CD4-positive, alpha-beta T cell (primary cell): ENCODE measurements at regions not wholly inside any gene's neighbourhood (a gene's known extent, or its start where the extent isn't known, plus 50 kb on each side); places are given as distances from the start of the nearest gene placed in this dataset.
"Not testable (repeated sequence)": the region's sequence is repeated elsewhere in the genome, so short reads cannot be mapped to it uniquely, and the experiment has no call there.

Source experiments
- ATAC-seq: fragments of 200-7000 bp; cut with Tn5 transposase; one replicate; pipeline ENCODE4 v1.10.0; 2022; ENCODE audit warnings: mild to moderate bottlenecking; ENCODE audit not compliant: poor library complexity
- CTCF ChIA-PET: fragments of 350-600 bp; sonication (Branson Sonifier 250); formaldehyde crosslinking; loops from one replicate; lab custom pipeline; 2021; ENCODE audit warnings: antibody characterized with exemption, inconsistent platforms; lab: Charles Lee
- POLR2A ChIA-PET: fragments of 350-600 bp; sonication (Branson Sonifier 250); formaldehyde crosslinking; loops from one replicate; lab custom pipeline; 2021; ENCODE audit warnings: antibody characterized with exemption, inconsistent platforms; lab: Charles Lee
- DNase-seq, 14 experiments: peaks; one replicate each; pipeline ENCODE4 v3.0.0-alpha.2; 2013 to 2020; ENCODE audit warnings: mixed read lengths in 2 of 14
- H3K27ac ChIP-seq, 2 donors: one replicate each; pipeline versions ENCODE4 v1.5.1 to v1.7.0; 2013; ENCODE audit warnings: low read length in 2 of 2, low read depth in 1 of 2, mild to moderate bottlenecking in 1 of 2
- H3K27me3 ChIP-seq, 2 experiments: 1 replicate in 1 of 2; 2 replicates in 1 of 2; pipeline versions ENCODE4 v1.6.1 to v1.7.0; 2013; ENCODE audit warnings: low read length in 2 of 2, control low read depth in 1 of 2, mild to moderate bottlenecking in 1 of 2, moderate library complexity in 1 of 2; ENCODE audit not compliant: insufficient read depth in 2 of 2, control insufficient read depth in 1 of 2
- H3K36me3 ChIP-seq: one replicate; pipeline ENCODE4 v1.6.1; 2013; ENCODE audit warnings: low read length, control low read depth; ENCODE audit not compliant: insufficient read depth
- H3K4me1 ChIP-seq: one replicate; pipeline ENCODE4 v1.6.1; 2013; ENCODE audit warnings: low read length, control low read depth; ENCODE audit not compliant: insufficient read depth
- H3K4me3 ChIP-seq: one replicate; pipeline ENCODE4 v1.5.1; 2013; ENCODE audit warnings: mild to moderate bottlenecking, low read length, moderate library complexity
- H3K9me3 ChIP-seq, 2 experiments: 1 replicate in 1 of 2; 2 replicates in 1 of 2; pipeline versions ENCODE4 v1.6.1 to v1.7.0; 2013; ENCODE audit warnings: low read length in 2 of 2, mild to moderate bottlenecking in 2 of 2, control low read depth in 1 of 2, moderate library complexity in 1 of 2; ENCODE audit not compliant: control insufficient read depth in 1 of 2, insufficient read depth in 1 of 2
- H3K27ac Mint-ChIP-seq: one replicate; pipeline ENCODE4 v1.8.0; 2020; ENCODE audit warnings: mixed read lengths
- H3K27me3 Mint-ChIP-seq: one replicate; pipeline ENCODE4 v1.8.0; 2021; ENCODE audit warnings: mixed read lengths
- H3K36me3 Mint-ChIP-seq: one replicate; pipeline ENCODE4 v1.8.0; 2021; ENCODE audit warnings: low read depth, mixed read lengths
- H3K4me1 Mint-ChIP-seq: one replicate; pipeline ENCODE4 v1.8.0; 2021; ENCODE audit warnings: low read depth, mixed read lengths
- H3K4me3 Mint-ChIP-seq: one replicate; pipeline ENCODE4 v1.8.0; 2020; ENCODE audit warnings: mild to moderate bottlenecking, mixed read lengths
- H3K9me3 Mint-ChIP-seq: one replicate; pipeline ENCODE4 v1.8.0; 2020; ENCODE audit warnings: mixed read lengths
- intact Hi-C, 2 experiments: fragments of 100-400 bp; cut with DNase I in 1 of 2; cut with micrococcal nuclease in 1 of 2; formaldehyde crosslinking; loops; one replicate each; pipeline versions ENCODE4 v1.15.1 to v1.9.0; 2023 to 2025; cut with DNase I, micrococcal nuclease
- TF ChIP-seq, protein P1 (sequence below): fragments of 200-600 bp; IDR thresholded peaks from one replicate; pipeline ENCODE4 v1.8.0; 2022; ENCODE audit warnings: antibody characterized with exemption, mild to moderate bottlenecking

DNA sequence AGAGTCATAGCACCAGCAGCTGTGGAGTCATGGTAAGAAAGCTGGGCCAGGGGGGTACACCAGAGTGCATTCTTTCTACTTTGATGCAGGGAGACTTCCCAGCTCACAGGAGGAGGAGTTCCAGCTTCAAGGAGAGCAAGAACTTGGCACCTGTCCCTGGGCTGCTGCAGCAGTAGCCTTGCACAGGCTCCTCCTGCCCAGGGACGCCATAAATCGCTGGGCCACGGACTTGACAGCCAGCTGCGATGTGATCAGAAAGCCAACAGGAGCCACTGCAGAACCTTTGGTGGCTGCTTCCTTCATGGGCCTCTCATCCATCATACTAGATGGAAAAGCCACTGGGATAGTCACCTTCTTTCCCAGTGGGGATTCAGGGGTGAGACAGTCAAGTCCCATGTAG lies 234.7 kb downstream of the NMUR2 start:
- no peak overlapping the region for H3K27ac Mint-ChIP-seq
- TF ChIP-seq, protein P1, sequence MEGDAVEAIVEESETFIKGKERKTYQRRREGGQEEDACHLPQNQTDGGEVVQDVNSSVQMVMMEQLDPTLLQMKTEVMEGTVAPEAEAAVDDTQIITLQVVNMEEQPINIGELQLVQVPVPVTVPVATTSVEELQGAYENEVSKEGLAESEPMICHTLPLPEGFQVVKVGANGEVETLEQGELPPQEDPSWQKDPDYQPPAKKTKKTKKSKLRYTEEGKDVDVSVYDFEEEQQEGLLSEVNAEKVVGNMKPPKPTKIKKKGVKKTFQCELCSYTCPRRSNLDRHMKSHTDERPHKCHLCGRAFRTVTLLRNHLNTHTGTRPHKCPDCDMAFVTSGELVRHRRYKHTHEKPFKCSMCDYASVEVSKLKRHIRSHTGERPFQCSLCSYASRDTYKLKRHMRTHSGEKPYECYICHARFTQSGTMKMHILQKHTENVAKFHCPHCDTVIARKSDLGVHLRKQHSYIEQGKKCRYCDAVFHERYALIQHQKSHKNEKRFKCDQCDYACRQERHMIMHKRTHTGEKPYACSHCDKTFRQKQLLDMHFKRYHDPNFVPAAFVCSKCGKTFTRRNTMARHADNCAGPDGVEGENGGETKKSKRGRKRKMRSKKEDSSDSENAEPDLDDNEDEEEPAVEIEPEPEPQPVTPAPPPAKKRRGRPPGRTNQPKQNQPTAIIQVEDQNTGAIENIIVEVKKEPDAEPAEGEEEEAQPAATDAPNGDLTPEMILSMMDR = no peak
- H3K27me3 Mint-ChIP-seq = peaks cover 9% of the 10 kb centered on the region

DNA sequence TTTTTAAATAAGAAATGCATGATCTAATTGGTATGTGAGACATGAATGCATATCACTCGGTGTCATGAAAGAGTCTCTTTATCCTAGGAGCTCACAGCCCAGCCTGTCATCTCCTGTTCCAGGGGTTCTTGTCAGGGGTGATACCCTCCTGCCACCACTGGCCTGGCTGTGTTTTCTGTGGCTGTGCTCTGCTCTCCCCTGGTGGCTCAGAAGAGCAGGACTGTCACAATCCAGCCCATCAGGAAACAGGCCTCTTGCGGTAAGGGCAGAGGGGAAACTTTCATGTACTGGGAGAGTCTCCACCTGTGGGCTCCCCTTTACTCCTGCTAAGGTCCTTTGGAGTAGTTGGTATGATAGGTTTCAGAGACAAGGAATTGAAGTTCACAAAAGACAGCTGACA lies 240.2 kb upstream of the GLRA1 start:
- ATAC-seq = no peak

More for the DNA sequence above, 234.7 kb downstream of the NMUR2 start:
- no peaks in the 10 kb centered on the region for H3K9me3 ChIP-seq
- intact Hi-C loops = no loop called here
- Mint-ChIP-seq H3K4me3 (no peak overlapping the region), H3K4me1 (no peaks in the 10 kb centered on the region), H3K36me3 (no peaks in the 10 kb centered on the region), H3K9me3 (no peaks in the 10 kb centered on the region)
- no peaks in the 10 kb centered on the region for H3K36me3 ChIP-seq
- no peak overlapping the region for H3K27ac ChIP-seq
- ChIA-PET CTCF (no interaction called here), POLR2A (no interaction called here)
- H3K27me3 ChIP-seq = no peaks in the 10 kb centered on the region
- H3K4me3 ChIP-seq = no peak overlapping the region
- DNase-seq (no peak), ATAC-seq (no peak)
- no peaks in the 10 kb centered on the region for H3K4me1 ChIP-seq

GRCh38 chr5:152159894-152160293 lies 235.2 kb upstream of the GLRA1 start:
- peaks cover 12% of the 10 kb centered on the region for H3K9me3 Mint-ChIP-seq
- ATAC-seq, H3K27ac Mint-ChIP-seq, CTCF ChIA-PET, H3K36me3 ChIP-seq, H3K4me3 Mint-ChIP-seq, H3K27me3 ChIP-seq, intact Hi-C loops, H3K4me3 ChIP-seq, H3K36me3 Mint-ChIP-seq, H3K9me3 ChIP-seq, H3K27ac ChIP-seq, H3K27me3 Mint-ChIP-seq, H3K4me1 Mint-ChIP-seq: not testable (repeated sequence)
- POLR2A ChIA-PET = interaction anchor here (1.2 kb wide), 1 partner anchor 17 kb away, joined by 3 read pairs; no protein-coding TSS in a partner anchor
- peak in 1 of 14 experiments; percentile 38 for DNase-seq
- peaks cover 20% of the 10 kb centered on the region for H3K4me1 ChIP-seq

More for the DNA sequence above, 240.2 kb upstream of the GLRA1 start:
- Mint-ChIP-seq H3K27me3 (peaks cover 5% of the 10 kb centered on the region), H3K36me3 (no peaks in the 10 kb centered on the region), H3K27ac (no peak overlapping the region), H3K9me3 (no peaks in the 10 kb centered on the region), H3K4me1 (peaks cover 4% of the 10 kb centered on the region), H3K4me3 (no peak overlapping the region)
- intact Hi-C loops = no loop called here
- H3K36me3 ChIP-seq = no peaks in the 10 kb centered on the region
- H3K4me3 ChIP-seq = no peak overlapping the region
- ChIA-PET CTCF (no interaction called here), POLR2A (no interaction called here)
- TF ChIP-seq, protein P1 = no peak
- peaks cover 0 to 7% of the 10 kb centered on the region in 2 experiments for H3K9me3 ChIP-seq
- H3K4me1 ChIP-seq = peaks cover 12% of the 10 kb centered on the region
- H3K27ac ChIP-seq = no peak overlapping the region
- H3K27me3 ChIP-seq = no peaks in the 10 kb centered on the region
- DNase-seq = no peak

DNA sequence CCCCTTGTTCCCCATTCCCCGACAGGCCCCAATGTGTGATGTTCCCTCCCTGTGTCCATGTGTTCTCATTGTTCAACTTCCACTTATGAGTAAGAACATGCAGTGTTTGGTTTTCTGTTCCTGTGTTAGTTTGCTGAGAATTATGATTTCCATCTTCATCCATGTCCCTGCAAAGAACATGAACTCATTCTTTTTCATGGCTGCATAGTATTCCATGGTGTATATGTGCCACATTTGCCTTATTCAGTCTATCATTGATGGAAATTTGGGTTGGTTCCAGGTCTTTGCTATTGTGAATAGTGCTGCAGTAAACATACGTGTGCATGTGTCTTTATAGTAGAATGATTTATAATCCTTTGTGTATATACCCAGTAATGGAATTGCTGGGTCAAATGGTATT lies 229.8 kb upstream of the GLRA1 start:
- CTCF ChIA-PET, H3K27ac Mint-ChIP-seq, ATAC-seq: not testable (repeated sequence)

More for the DNA sequence above, 229.8 kb upstream of the GLRA1 start:
- intact Hi-C loops, H3K4me3 Mint-ChIP-seq, H3K36me3 ChIP-seq, POLR2A ChIA-PET, H3K36me3 Mint-ChIP-seq, H3K4me3 ChIP-seq, H3K27ac ChIP-seq, H3K4me1 Mint-ChIP-seq, DNase-seq, H3K9me3 ChIP-seq, H3K27me3 Mint-ChIP-seq, H3K27me3 ChIP-seq, H3K4me1 ChIP-seq: not testable (repeated sequence)
- H3K9me3 Mint-ChIP-seq = peaks cover 14% of the 10 kb centered on the region
